Astrocyte (in vitro differentiated cells and primary cell): ENCODE measurements at regions not wholly inside any gene's neighbourhood (a gene's known extent, or its start where the extent isn't known, plus 50 kb on each side); places are given as distances from the start of the nearest gene placed in this dataset.

Source experiments
- DNase-seq: peaks from one replicate; pipeline ENCODE4 v3.0.0-alpha.2; 2010; ENCODE audit warnings: low read depth
- FAIRE-seq: peaks from 2 replicates; lab custom pipeline; 2011; peaks lifted over from hg19 to GRCh38; lab: Jason Lieb, UNC
- H2AFZ ChIP-seq: 2 replicates; pipeline ENCODE4 v1.6.0; 2012; ENCODE audit warnings: low read depth, low read length, inconsistent platforms
- H3K27ac ChIP-seq: 2 replicates; pipeline ENCODE4 v1.5.1; 2011; ENCODE audit warnings: low read depth, low read length, inconsistent platforms
- H3K27me3 ChIP-seq: 2 replicates; pipeline ENCODE4 v1.6.0; 2011; ENCODE audit warnings: low read length, inconsistent platforms; ENCODE audit not compliant: insufficient read depth
- H3K36me3 ChIP-seq: 2 replicates; pipeline ENCODE4 v1.5.1; 2011; ENCODE audit warnings: low read length, inconsistent platforms; ENCODE audit not compliant: insufficient read depth
- H3K4me1 ChIP-seq: 2 replicates; pipeline ENCODE4 v1.5.1; 2011; ENCODE audit warnings: low read length, inconsistent platforms; ENCODE audit not compliant: insufficient read depth
- H3K4me2 ChIP-seq: 2 replicates; pipeline ENCODE4 v1.6.0; 2012; ENCODE audit warnings: low read length, inconsistent platforms
- H3K4me3 ChIP-seq: 2 replicates; pipeline ENCODE4 v1.5.1; 2011; ENCODE audit warnings: low read depth, mild to moderate bottlenecking, low read length, inconsistent platforms; ENCODE audit not compliant: insufficient read depth
- H3K79me2 ChIP-seq: 2 replicates; pipeline ENCODE4 v1.6.0; 2012; ENCODE audit warnings: mild to moderate bottlenecking, low read length, inconsistent platforms; ENCODE audit not compliant: insufficient read depth
- H3K9ac ChIP-seq: 2 replicates; pipeline ENCODE4 v1.6.0; 2012; ENCODE audit warnings: mild to moderate bottlenecking, low read length, inconsistent platforms
- H3K9me3 ChIP-seq: 2 replicates; pipeline ENCODE4 v1.5.1; 2012; ENCODE audit warnings: low read depth, mild to moderate bottlenecking, low read length, inconsistent platforms; ENCODE audit not compliant: insufficient read depth
- H4K20me1 ChIP-seq: 2 replicates; pipeline ENCODE4 v1.6.0; 2012; ENCODE audit warnings: low read length, inconsistent platforms; ENCODE audit not compliant: insufficient read depth
- H3K27ac Mint-ChIP-seq: one replicate; pipeline ENCODE4 v1.8.0; 2021; ENCODE audit warnings: mild to moderate bottlenecking, mixed read lengths; ENCODE audit not compliant: unreplicated experiment
- H3K27me3 Mint-ChIP-seq: one replicate; pipeline ENCODE4 v1.8.0; 2021; ENCODE audit warnings: low read depth, mixed read lengths; ENCODE audit not compliant: unreplicated experiment
- H3K36me3 Mint-ChIP-seq: one replicate; pipeline ENCODE4 v1.8.0; 2021; ENCODE audit warnings: low read depth, mixed read lengths; ENCODE audit not compliant: unreplicated experiment
- H3K4me1 Mint-ChIP-seq: one replicate; pipeline ENCODE4 v1.8.0; 2021; ENCODE audit warnings: low read depth, mixed read lengths; ENCODE audit not compliant: unreplicated experiment
- H3K4me3 Mint-ChIP-seq: one replicate; pipeline ENCODE4 v1.8.0; 2021; ENCODE audit warnings: mild to moderate bottlenecking, moderate library complexity, mixed read lengths; ENCODE audit not compliant: unreplicated experiment
- H3K9me3 Mint-ChIP-seq: one replicate; pipeline ENCODE4 v1.8.0; 2021; ENCODE audit warnings: mild to moderate bottlenecking, mixed read lengths; ENCODE audit not compliant: unreplicated experiment
- CTCF ChIP-seq: IDR thresholded peaks from 2 replicates; pipeline ENCODE4 v1.5.1; 2011; ENCODE audit warnings: low read depth, mild to moderate bottlenecking, inconsistent platforms, low read length, moderate library complexity; ENCODE audit not compliant: insufficient read depth
- EZH2 ChIP-seq: IDR thresholded peaks from 2 replicates; pipeline ENCODE4 v1.6.1; 2012; ENCODE audit warnings: mild to moderate bottlenecking, low read length, inconsistent platforms; ENCODE audit not compliant: insufficient read depth

- Histone ChIP-seq H3K4me2 (no peak overlapping the region), H3K36me3 (no peaks in the 10 kb centered on the region), H3K27ac (no peak overlapping the region), H3K4me3 (no peak overlapping the region), H3K4me1 (peaks cover 15% of the 10 kb centered on the region), H4K20me1 (no peaks in the 10 kb centered on the region), H3K9ac (no peak overlapping the region), H2AFZ (no peak overlapping the region), H3K79me2 (no peaks in the 10 kb centered on the region), H3K9me3 (no peaks in the 10 kb centered on the region), H3K27me3 (no peaks in the 10 kb centered on the region)
- TF ChIP-seq CTCF = no peak
- TF ChIP-seq EZH2 = no peak
- FAIRE-seq (no peak), DNase-seq (no peak)
- Mint-ChIP-seq H3K4me3 (no peak overlapping the region), H3K27me3 (no peaks in the 10 kb centered on the region), H3K36me3 (no peaks in the 10 kb centered on the region), H3K4me1 (peaks cover 14% of the 10 kb centered on the region), H3K27ac (no peak overlapping the region), H3K9me3 (no peaks in the 10 kb centered on the region)
These were observed 254.6 kb upstream of the MAN1A1 start for GRCh38 chr6:119604124-119604523.

- Mint-ChIP-seq H3K4me3 (no peak overlapping the region), H3K9me3 (no peaks in the 10 kb centered on the region), H3K27ac (no peak overlapping the region), H3K36me3 (no peaks in the 10 kb centered on the region), H3K4me1 (peaks cover 14% of the 10 kb centered on the region), H3K27me3 (no peaks in the 10 kb centered on the region)
- FAIRE-seq = no peak
- Histone ChIP-seq H3K79me2 (no peaks in the 10 kb centered on the region), H3K27me3 (no peaks in the 10 kb centered on the region), H3K4me1 (peaks cover 15% of the 10 kb centered on the region), H4K20me1 (no peaks in the 10 kb centered on the region), H3K36me3 (no peaks in the 10 kb centered on the region), H3K4me2 (peak overlapping the region; percentile 50), H3K9ac (no peak overlapping the region), H3K4me3 (no peak overlapping the region), H3K27ac (no peak overlapping the region), H2AFZ (no peak overlapping the region), H3K9me3 (no peaks in the 10 kb centered on the region)
- no peak for DNase-seq
- TF ChIP-seq EZH2 = no peak
- no peak for TF ChIP-seq CTCF
These were observed 253.9 kb upstream of the MAN1A1 start for GRCh38 chr6:119603501-119603900.

GRCh38 chr6:119602215-119603178, 252.9 kb upstream of the MAN1A1 start:
- H2AFZ ChIP-seq = peak overlapping the region; percentile 3
- H3K9me3 Mint-ChIP-seq = no peaks in the 10 kb centered on the region
- no peaks in the 10 kb centered on the region for H3K9me3 ChIP-seq
- no peaks in the 10 kb centered on the region for H3K36me3 Mint-ChIP-seq
- H3K4me1 Mint-ChIP-seq = peaks cover 14% of the 10 kb centered on the region
- FAIRE-seq (peak; percentile 95), DNase-seq (peak; percentile 56)
- H3K27me3 ChIP-seq = no peaks in the 10 kb centered on the region
- no peak overlapping the region for H3K4me3 Mint-ChIP-seq
- no peaks in the 10 kb centered on the region for H3K36me3 ChIP-seq
- TF ChIP-seq CTCF (no peak), EZH2 (no peak)
- H3K27ac Mint-ChIP-seq = peak overlapping the region; percentile 23
- H3K27ac ChIP-seq = peak overlapping the region; percentile 45
- peak overlapping the region; percentile 10 for H3K9ac ChIP-seq
- H3K4me3 ChIP-seq = no peak overlapping the region
- H4K20me1 ChIP-seq = no peaks in the 10 kb centered on the region
- H3K4me1 ChIP-seq = peaks cover 15% of the 10 kb centered on the region
- H3K79me2 ChIP-seq = no peaks in the 10 kb centered on the region
- no peaks in the 10 kb centered on the region for H3K27me3 Mint-ChIP-seq
- peak overlapping the region; percentile 50 for H3K4me2 ChIP-seq
